GM12878 (cell line): ENCODE measurements at regions not wholly inside any gene's neighbourhood (a gene's known extent, or its start where the extent isn't known, plus 50 kb on each side); places are given as distances from the start of the nearest gene placed in this dataset.

Experiments used
- ATAC-seq: fragments of 200-7000 bp; cut with Tn5 transposase; 3 replicates; pipeline ENCODE4 v1.9.1; 2020; ENCODE audit warnings: mild to moderate bottlenecking, moderate library complexity
- BruUV-seq: library from RNA; stranded (reverse); fragments of 400-500 nt; replicated peaks from 2 replicates; lab custom pipeline; 2021; lab: Mats Ljungman, UMichigan
- CTCF ChIA-PET: fragments of 300-600 bp; sonication (Branson Sonifier 250); formaldehyde crosslinking; extraction: SDS; loops from one replicate; lab custom pipeline; 2021; ENCODE audit warnings: inconsistent platforms; lab: Yijun Ruan, JAX
- POLR2A ChIA-PET: fragments of 350-600 bp; formaldehyde crosslinking; extraction: SDS; loops from one replicate; lab custom pipeline; 2021; ENCODE audit warnings: inconsistent platforms; lab: Charles Lee
- RAD21 ChIA-PET: fragments of 300-600 bp; sonication (Branson Sonifier 250); formaldehyde crosslinking; loops from one replicate; lab custom pipeline; 2023; ENCODE audit warnings: antibody characterized with exemption; ENCODE audit not compliant: unreplicated experiment; lab: Charles Lee
- SMC1A ChIA-PET: fragments of 300-600 bp; sonication (Branson Sonifier 250); formaldehyde crosslinking; loops from one replicate; lab custom pipeline; 2023; ENCODE audit not compliant: unreplicated experiment, uncharacterized antibody; lab: Charles Lee
- DNase-seq: peaks from one replicate; pipeline ENCODE4 v3.0.0-alpha.2; 2011; ENCODE audit warnings: low read depth, low spot score
- FAIRE-seq: peaks from 3 replicates; lab custom pipeline; 2011; peaks lifted over from hg19 to GRCh38; lab: Jason Lieb, UNC
- H2AFZ ChIP-seq: 2 replicates; pipeline ENCODE4 v1.6.0; 2011; ENCODE audit warnings: low read depth, low read length, control low read depth; ENCODE audit not compliant: control insufficient read depth
- H3K27ac ChIP-seq: 2 replicates; pipeline ENCODE4 v1.5.1; 2011; ENCODE audit warnings: control low read depth; ENCODE audit not compliant: control insufficient read depth, insufficient read depth
- H3K27me3 ChIP-seq, 2 experiments: replicated peaks in 1 of 2; 2 replicates each; pipeline versions ENCODE4 v1.6.0 to v1.6.1; 2011; ENCODE audit warnings: low read length in 1 of 2; ENCODE audit not compliant: control insufficient read depth in 2 of 2, insufficient read depth in 2 of 2
- H3K36me3 ChIP-seq, 2 experiments: 2 replicates each; pipeline ENCODE4 v1.5.1; 2011; ENCODE audit warnings: low read length in 1 of 2; ENCODE audit not compliant: control insufficient read depth in 2 of 2, insufficient read depth in 2 of 2
- H3K4me1 ChIP-seq: 2 replicates; pipeline ENCODE4 v1.6.1; 2011; ENCODE audit warnings: mild to moderate bottlenecking, low read length, moderate library complexity, mixed read lengths; ENCODE audit not compliant: control insufficient read depth, insufficient read depth
- H3K4me2 ChIP-seq: 2 replicates; pipeline ENCODE4 v1.6.0; 2011; ENCODE audit warnings: control low read depth; ENCODE audit not compliant: control insufficient read depth, insufficient read depth
- H3K4me3 ChIP-seq: fragments of 200-600 bp; sonication (generic); 2 replicates; pipeline ENCODE4 v1.5.1; 2016
- H3K79me2 ChIP-seq: 2 replicates; pipeline ENCODE4 v1.6.0; 2011; ENCODE audit warnings: low read length; ENCODE audit not compliant: control insufficient read depth, insufficient read depth
- H3K9ac ChIP-seq: 2 replicates; pipeline ENCODE4 v1.8.0; 2011; ENCODE audit warnings: low read length, control low read depth, mixed read lengths; ENCODE audit not compliant: control insufficient read depth, insufficient read depth
- H3K9me3 ChIP-seq: replicated peaks from 3 replicates; pipeline ENCODE4 v1.5.1; 2011; ENCODE audit warnings: mild to moderate bottlenecking, low read length; ENCODE audit not compliant: control insufficient read depth, insufficient read depth
- H4K20me1 ChIP-seq: 2 replicates; pipeline ENCODE4 v1.6.0; 2011; ENCODE audit not compliant: control insufficient read depth, insufficient read depth
- BCL11A ChIP-seq: IDR thresholded peaks from 2 replicates; pipeline ENCODE4 v1.6.1; 2011; ENCODE audit warnings: low read depth, low read length
- CHD2 ChIP-seq: IDR thresholded peaks from 2 replicates; pipeline ENCODE4 v1.6.1; 2011; ENCODE audit warnings: low read depth, low read length, improper control_type of control experiment, borderline replicate concordance
- CHD4 ChIP-seq: fragments of 200-600 bp; sonication (generic); IDR thresholded peaks from 2 replicates; pipeline ENCODE4 v1.6.1; 2016; ENCODE audit warnings: mild to moderate bottlenecking
- EP300 ChIP-seq, 2 experiments: fragments of 150-350 bp in 1 of 2; IDR thresholded peaks; 2 replicates each; pipeline ENCODE4 v1.6.1; 2011 to 2012; ENCODE audit warnings: low read depth in 2 of 2, low read length in 2 of 2, borderline replicate concordance in 1 of 2, improper control_type of control experiment in 1 of 2, inconsistent platforms in 1 of 2; ENCODE audit not compliant: control insufficient read depth in 1 of 2
- ESRRA ChIP-seq: IDR thresholded peaks from 2 replicates; pipeline ENCODE4 v1.6.1; 2012; ENCODE audit warnings: mild to moderate bottlenecking, low read length, improper control_type of control experiment
- IRF4 ChIP-seq: IDR thresholded peaks from 2 replicates; pipeline ENCODE4 v1.6.1; 2011; ENCODE audit warnings: low read depth, low read length
- IRF5 ChIP-seq: fragments of 450-650 bp; IDR thresholded peaks from 2 replicates; pipeline ENCODE4 v1.6.1; 2017; ENCODE audit warnings: borderline replicate concordance
- NR2F1 ChIP-seq: fragments of 450-650 bp; conservative IDR thresholded peaks from 2 replicates; pipeline ENCODE4 v1.6.1; 2017; ENCODE audit warnings: mild to moderate bottlenecking
- PAX8 ChIP-seq: fragments of 450-650 bp; IDR thresholded peaks from 2 replicates; pipeline ENCODE4 v1.6.1; 2017; ENCODE audit warnings: mild to moderate bottlenecking, moderate library complexity
- POLR2AphosphoS2 ChIP-seq: IDR thresholded peaks from 2 replicates; pipeline ENCODE4 v1.6.1; 2011; ENCODE audit warnings: low read depth, mild to moderate bottlenecking, low read length, improper control_type of control experiment, moderate library complexity
- REST ChIP-seq: IDR thresholded peaks from 2 replicates; pipeline ENCODE4 v1.6.1; 2012; ENCODE audit warnings: mild to moderate bottlenecking, low read depth, low read length
- SMC3 ChIP-seq: IDR thresholded peaks from 2 replicates; pipeline ENCODE4 v1.6.1; 2011; ENCODE audit warnings: low read length, improper control_type of control experiment, borderline replicate concordance
- WGBS: methylation state at CpG from one replicate; pipeline ENCODE4 v1.1.6; 2016; ENCODE audit warnings: low lambda C conversion rate; ENCODE audit not compliant: insufficient replicate concordance, insufficient coverage; ENCODE audit errors: missing lambda C conversion rate; 5-methylcytosine and 5-hydroxymethylcytosine counted together
- in situ Hi-C: fragments of 300-500 bp; cut with MboI; formaldehyde crosslinking; loops from 9 replicates; pipeline ENCODE4 v1.14.3; 2018; ENCODE audit warnings: mixed read lengths
- intact Hi-C: fragments of 100-400 bp; cut with micrococcal nuclease; formaldehyde crosslinking; loops from one replicate; pipeline ENCODE4 v1.14.2; 2022; ENCODE audit not compliant: unreplicated experiment

- Histone ChIP-seq H3K27ac (no peak overlapping the region), H3K36me3 (no peaks in the 10 kb centered on the region), H3K4me2 (no peak overlapping the region), H3K9me3 (no peaks in the 10 kb centered on the region), H3K27me3 (no peaks in the 10 kb centered on the region), H3K4me3 (no peak overlapping the region), H3K79me2 (no peaks in the 10 kb centered on the region), H3K4me1 (no peaks in the 10 kb centered on the region), H2AFZ (no peak overlapping the region), H3K9ac (no peak overlapping the region), H4K20me1 (no peaks in the 10 kb centered on the region)
- ChIA-PET SMC1A (interaction anchor here (0.9 kb wide), 1 partner anchor 27 kb away, joined by 3 read pairs; no protein-coding TSS in a partner anchor), CTCF (no interaction called here), RAD21 (no interaction called here), POLR2A (no interaction called here)
- in situ Hi-C loops (no loop called here), intact Hi-C loops (no loop called here)
- TF ChIP-seq POLR2AphosphoS2 = no peak
- TF ChIP-seq IRF5 = no peak
- DNase-seq = no peak
- no peak for FAIRE-seq
- WGBS = 44% methylated on average over 8 of the region's 8 CpGs
- no peak for ATAC-seq
- BruUV-seq = no TSS peak
Measured at GRCh38 chr1:58884706-58885661, 101.1 kb upstream of the JUN start.

GRCh38 chr1:58885998-58886397 lies 102.2 kb upstream of the JUN start:
- H4K20me1 ChIP-seq = no peaks in the 10 kb centered on the region
- no peak overlapping the region for H2AFZ ChIP-seq
- ATAC-seq (no peak), DNase-seq (no peak), FAIRE-seq (no peak)
- intact Hi-C loops (no loop called here), in situ Hi-C loops (no loop called here)
- no peaks in the 10 kb centered on the region for H3K27me3 ChIP-seq
- ChIA-PET POLR2A (no interaction called here), SMC1A (no interaction called here), CTCF (no interaction called here), RAD21 (no interaction called here)
- H3K36me3 ChIP-seq = no peaks in the 10 kb centered on the region
- H3K4me2 ChIP-seq = no peak overlapping the region
- BruUV-seq = no TSS peak
- no peaks in the 10 kb centered on the region for H3K9me3 ChIP-seq
- no peak overlapping the region for H3K4me3 ChIP-seq
- WGBS = 60% methylated on average over 5 of the region's 5 CpGs
- no peaks in the 10 kb centered on the region for H3K79me2 ChIP-seq
- no peak overlapping the region for H3K27ac ChIP-seq
- no peaks in the 10 kb centered on the region for H3K4me1 ChIP-seq
- no peak overlapping the region for H3K9ac ChIP-seq
- TF ChIP-seq ESRRA = no peak
- TF ChIP-seq EP300 (IDR thresholded peaks at IDR 0.05; ENCODE audit: borderline replicate concordance in 1 of 2, control insufficient read depth in 1 of 2, low read depth in 2 of 2, low read length in 2 of 2) = no peak
- no peak for TF ChIP-seq REST
- no peak for TF ChIP-seq CHD4
- TF ChIP-seq POLR2AphosphoS2 = no peak
- no peak for TF ChIP-seq SMC3
- no peak for TF ChIP-seq CHD2
- no peak for TF ChIP-seq BCL11A
- TF ChIP-seq PAX8 = no peak
- TF ChIP-seq NR2F1 = no peak
- TF ChIP-seq IRF4 = no peak
